Stimulated activated CD4-positive, alpha-beta T cell treated with anti-CD3 and anti-CD28 coated beads, Interleukin-15, amount 100 ng/mL, for 24 hours (primary cell): ENCODE measurements at regions not wholly inside any gene's neighbourhood (a gene's known extent, or its start where the extent isn't known, plus 50 kb on each side); places are given as distances from the start of the nearest gene placed in this dataset.

Source experiments
- DNase-seq: peaks from one replicate; pipeline ENCODE4 v3.0.0-alpha.2; 2020

- no peak for DNase-seq
These were observed 52.9 kb upstream of the BCL2L14 start for GRCh38 chr12:12017798-12018197.

- no peak for DNase-seq
These were observed 52.3 kb upstream of the BCL2L14 start for GRCh38 chr12:12018454-12018853.

- DNase-seq: no peak
These were observed 50.9 kb upstream of the BCL2L14 start for GRCh38 chr12:12019881-12020280.

GRCh38 chr12:12020762-12021161 is 50.0 kb upstream of the BCL2L14 start:
- peak; percentile 27 for DNase-seq
